Panc1 (cell line): ENCODE measurements at regions not wholly inside any gene's neighbourhood (a gene's known extent, or its start where the extent isn't known, plus 50 kb on each side); places are given as distances from the start of the nearest gene placed in this dataset.

ENCODE experiments used
- POLR2AphosphoS5 ChIP-seq: IDR thresholded peaks from 2 replicates; pipeline ENCODE4 v1.6.1; 2012; ENCODE audit warnings: mild to moderate bottlenecking, low read depth, low read length, moderate library complexity
- TF ChIP-seq, protein P1 (sequence below): fragments of 450-650 bp; IDR thresholded peaks from 2 replicates; pipeline ENCODE4 v1.5.1; 2017; ENCODE audit warnings: mild to moderate bottlenecking
- TF ChIP-seq, protein P2 (sequence below), 2 experiments: IDR thresholded peaks; 2 replicates each; pipeline ENCODE4 v1.6.1; 2011 to 2012; ENCODE audit warnings: low read depth in 2 of 2, control low read depth in 1 of 2, low read length in 1 of 2, mild to moderate bottlenecking in 1 of 2, moderate library complexity in 1 of 2; ENCODE audit not compliant: insufficient read depth in 1 of 2

DNA sequence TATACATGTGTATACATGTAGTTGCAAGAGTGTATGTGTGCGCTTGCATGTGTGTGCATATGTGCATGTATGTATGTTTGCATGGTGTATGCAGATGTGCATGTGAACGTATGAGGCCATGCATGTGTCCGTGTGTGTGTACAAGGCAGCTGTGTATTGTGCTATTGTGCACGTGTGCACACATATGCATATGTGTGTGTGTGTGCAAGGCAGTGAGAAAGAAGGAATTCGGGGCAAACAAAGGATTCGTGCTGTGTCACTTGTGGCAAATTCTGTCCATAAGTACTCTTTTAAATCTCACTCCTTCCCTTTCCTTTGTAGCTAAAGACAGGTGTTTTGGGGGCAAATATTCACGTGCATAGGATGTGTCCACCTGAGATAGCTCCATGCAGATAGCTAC, 227.1 kb downstream of the VRK1 start:
- TF ChIP-seq, protein P1, sequence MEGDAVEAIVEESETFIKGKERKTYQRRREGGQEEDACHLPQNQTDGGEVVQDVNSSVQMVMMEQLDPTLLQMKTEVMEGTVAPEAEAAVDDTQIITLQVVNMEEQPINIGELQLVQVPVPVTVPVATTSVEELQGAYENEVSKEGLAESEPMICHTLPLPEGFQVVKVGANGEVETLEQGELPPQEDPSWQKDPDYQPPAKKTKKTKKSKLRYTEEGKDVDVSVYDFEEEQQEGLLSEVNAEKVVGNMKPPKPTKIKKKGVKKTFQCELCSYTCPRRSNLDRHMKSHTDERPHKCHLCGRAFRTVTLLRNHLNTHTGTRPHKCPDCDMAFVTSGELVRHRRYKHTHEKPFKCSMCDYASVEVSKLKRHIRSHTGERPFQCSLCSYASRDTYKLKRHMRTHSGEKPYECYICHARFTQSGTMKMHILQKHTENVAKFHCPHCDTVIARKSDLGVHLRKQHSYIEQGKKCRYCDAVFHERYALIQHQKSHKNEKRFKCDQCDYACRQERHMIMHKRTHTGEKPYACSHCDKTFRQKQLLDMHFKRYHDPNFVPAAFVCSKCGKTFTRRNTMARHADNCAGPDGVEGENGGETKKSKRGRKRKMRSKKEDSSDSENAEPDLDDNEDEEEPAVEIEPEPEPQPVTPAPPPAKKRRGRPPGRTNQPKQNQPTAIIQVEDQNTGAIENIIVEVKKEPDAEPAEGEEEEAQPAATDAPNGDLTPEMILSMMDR = no peak
- TF ChIP-seq POLR2AphosphoS5 = no peak
- TF ChIP-seq, protein P2, sequence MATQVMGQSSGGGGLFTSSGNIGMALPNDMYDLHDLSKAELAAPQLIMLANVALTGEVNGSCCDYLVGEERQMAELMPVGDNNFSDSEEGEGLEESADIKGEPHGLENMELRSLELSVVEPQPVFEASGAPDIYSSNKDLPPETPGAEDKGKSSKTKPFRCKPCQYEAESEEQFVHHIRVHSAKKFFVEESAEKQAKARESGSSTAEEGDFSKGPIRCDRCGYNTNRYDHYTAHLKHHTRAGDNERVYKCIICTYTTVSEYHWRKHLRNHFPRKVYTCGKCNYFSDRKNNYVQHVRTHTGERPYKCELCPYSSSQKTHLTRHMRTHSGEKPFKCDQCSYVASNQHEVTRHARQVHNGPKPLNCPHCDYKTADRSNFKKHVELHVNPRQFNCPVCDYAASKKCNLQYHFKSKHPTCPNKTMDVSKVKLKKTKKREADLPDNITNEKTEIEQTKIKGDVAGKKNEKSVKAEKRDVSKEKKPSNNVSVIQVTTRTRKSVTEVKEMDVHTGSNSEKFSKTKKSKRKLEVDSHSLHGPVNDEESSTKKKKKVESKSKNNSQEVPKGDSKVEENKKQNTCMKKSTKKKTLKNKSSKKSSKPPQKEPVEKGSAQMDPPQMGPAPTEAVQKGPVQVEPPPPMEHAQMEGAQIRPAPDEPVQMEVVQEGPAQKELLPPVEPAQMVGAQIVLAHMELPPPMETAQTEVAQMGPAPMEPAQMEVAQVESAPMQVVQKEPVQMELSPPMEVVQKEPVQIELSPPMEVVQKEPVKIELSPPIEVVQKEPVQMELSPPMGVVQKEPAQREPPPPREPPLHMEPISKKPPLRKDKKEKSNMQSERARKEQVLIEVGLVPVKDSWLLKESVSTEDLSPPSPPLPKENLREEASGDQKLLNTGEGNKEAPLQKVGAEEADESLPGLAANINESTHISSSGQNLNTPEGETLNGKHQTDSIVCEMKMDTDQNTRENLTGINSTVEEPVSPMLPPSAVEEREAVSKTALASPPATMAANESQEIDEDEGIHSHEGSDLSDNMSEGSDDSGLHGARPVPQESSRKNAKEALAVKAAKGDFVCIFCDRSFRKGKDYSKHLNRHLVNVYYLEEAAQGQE (IDR thresholded peaks at IDR 0.05; ENCODE audit: insufficient read depth in 1 of 2, low read depth in 2 of 2, low read length in 1 of 2) = no peak
